Fibroblast of skin of right quadriceps (primary cell): ENCODE measurements at regions not wholly inside any gene's neighbourhood (a gene's known extent, or its start where the extent isn't known, plus 50 kb on each side); places are given as distances from the start of the nearest gene placed in this dataset.

ENCODE experiments used
- DNase-seq: peaks from one replicate; pipeline ENCODE4 v3.0.0-alpha.2; 2013

DNA sequence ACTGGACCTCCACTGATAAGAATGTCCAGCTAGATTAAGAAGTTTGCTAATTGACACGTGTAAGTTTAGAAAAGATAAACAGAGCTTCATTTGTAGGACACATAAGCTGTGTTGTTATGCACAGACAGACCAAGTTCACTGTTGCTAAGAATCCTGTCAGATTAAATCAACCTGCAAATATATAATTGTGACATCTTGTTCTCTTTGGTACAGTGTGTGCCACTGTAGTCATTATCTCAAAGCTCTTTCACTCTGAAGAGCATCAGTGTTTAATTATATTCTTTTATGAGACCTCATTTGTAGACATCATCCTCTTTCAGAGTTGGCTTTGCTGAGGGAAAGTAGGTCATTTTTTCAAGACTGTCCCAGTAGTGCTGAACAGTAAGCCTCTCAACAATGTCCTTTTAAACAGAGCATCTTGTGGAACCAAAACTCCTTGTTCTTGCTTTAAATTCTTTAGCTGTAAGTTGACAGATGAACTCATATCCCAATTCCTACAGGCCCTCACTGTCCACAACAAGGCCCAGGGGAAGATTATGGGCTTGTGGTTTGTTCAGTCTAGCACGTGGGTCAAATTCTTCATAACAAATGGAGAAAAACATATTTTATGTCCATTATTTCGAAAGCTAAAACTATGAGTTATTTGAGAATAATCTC lies 252.4 kb downstream of the HDGFL1 start:
- peak; percentile 81 for DNase-seq

DNA sequence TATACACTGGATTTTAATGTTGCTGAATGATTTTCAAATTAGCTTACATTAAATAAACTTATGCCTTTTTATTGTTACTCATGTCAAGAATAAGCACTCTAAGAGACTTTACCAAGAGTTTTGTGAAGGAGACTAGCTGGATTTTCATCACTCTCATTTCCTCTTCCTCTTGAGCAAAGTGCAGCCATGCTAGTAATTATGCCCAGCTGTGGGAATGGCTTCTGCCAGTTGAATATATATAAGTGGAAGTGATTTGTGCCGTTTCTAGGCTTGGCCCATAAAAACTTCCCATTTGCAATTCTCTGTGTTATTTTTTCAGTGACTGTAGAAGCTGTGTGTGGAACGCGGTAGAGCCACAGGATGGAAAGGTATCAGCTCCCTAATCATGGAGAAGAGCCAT lies 255.8 kb downstream of the HDGFL1 start:
- no peak for DNase-seq

DNA sequence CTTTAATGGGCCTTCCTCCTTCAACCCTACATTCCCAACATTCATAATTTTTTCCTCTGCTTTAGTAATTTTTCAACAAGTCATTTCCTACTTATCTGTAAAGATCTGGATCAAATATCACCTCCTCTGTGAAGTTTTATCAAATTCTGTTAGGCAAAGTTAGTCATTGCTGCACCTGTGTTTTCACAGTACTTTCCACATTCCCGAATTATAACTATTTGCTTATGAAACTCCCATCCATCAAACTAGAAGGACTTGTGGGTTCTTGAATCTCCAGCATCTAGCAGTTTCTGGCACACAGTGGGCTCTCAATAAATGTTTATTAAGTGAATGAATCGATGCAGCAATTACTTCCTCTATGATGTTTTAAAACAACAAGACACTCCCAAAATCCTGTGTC lies 257.6 kb downstream of the HDGFL1 start:
- DNase-seq = no peak

DNA sequence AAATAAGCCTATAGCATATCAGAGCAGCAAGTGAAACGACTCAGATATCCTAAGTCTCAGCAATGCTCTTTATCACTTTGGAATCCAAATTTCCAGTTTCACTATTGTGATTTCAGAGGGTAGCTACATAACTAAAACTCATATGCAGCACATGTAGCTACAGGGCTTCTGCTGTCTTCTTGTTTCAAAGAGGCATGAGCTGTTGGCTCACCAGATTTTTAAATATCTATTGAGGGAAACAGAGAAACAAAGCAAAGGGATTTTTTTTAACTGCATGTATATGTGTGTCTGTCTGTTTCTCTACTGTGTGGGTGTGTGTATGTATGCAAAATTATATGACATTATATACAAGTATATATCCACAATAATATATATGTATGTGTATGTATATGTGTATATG lies 258.4 kb downstream of the HDGFL1 start:
- DNase-seq = peak; percentile 14

DNA sequence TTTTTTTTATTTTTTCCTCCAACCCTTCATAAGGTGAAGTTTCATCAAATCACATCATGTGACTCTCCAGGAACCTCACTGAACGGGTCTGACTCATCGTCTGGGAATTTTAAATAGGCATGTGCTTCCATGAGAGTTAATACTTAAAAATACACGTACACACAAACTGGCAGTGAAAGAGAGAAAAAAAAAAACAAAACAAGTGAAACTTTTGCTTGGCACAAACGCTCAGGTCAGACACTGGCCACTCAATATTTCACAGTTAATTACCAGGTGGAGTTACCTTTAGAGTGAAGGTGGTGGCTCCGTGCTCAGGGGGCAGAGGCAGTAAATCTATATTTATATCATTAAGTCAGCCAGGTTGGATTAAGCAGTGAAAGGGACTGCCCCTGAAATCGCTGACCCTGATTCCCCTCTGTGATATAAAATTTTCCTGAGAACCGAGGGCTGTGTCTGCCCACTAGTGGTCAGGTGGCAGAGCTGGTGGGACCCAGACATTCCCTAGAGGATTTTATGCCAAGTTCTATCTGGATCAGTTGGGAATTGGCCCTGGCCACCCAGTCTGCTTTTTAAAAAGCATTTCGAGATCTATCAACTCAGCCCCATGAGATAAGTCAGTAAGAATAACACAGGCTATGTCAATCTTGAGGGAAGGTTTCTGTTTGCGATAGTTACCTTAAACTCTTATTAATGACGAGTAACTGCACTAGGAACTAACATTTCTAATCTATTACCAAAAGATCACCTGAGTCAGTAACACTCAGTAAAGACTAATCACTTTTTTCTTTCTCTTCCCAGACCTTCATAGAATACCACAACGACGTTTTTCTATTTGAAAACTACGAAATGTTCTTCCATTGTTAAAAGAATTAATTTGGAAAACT lies 259.1 kb downstream of the HDGFL1 start:
- DNase-seq = peak; percentile 98

DNA sequence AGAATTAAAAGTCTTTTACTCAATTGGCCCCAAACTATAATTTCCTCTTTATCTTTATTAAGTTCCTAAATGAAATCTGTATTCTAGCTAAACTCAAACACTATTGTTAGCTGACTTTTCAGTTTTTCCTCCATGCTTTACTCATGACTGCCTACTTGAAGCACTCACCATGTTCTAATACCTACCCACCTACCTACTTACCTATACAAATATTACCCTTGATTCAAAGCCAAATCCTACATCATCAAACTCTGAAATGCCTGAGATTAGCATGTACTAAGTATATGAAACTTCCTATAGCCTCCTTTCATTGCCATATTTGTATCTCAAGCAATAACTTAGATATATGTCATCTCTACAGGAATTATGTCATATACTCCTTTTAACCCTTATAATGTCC lies 259.7 kb downstream of the HDGFL1 start:
- DNase-seq = no peak

DNA sequence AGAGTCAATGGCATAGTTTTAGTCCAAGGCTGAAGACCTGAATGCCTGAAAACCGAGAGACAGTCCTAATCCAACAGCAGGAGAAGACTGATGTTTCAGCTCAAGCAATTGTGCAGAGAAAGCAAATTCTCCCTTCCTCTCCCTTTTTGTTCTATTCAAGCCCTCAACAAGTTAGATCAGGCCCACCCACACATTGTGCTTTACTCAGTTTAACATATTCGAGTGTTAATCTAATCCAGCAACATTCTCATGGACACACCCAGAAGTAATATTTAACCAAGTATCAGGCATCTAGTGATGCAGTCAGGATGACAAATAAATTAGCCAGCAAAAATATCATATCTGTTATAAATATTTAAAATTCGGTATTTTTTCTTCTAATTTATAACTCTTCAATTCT lies 261.1 kb downstream of the HDGFL1 start:
- DNase-seq = no peak

DNA sequence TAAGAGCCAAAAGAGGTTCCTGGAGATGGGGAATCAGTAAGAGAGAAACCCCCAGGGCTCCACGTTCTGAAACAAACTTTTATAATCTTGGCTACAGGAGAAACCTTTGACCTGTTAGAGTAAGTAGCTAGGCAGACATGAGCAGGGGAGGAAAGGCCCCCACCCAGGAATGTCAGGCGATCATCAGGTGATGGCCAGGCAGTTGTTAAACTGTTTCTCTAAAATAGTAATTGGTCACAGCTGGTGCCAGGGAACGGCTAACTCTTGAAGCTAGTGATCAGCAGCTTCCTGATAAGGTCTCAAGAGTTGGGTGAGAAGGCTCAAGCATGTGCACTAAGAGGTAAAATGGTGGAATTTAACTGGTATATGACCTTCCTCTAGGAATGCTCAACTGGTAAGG lies 263.8 kb downstream of the HDGFL1 start:
- no peak for DNase-seq

DNA sequence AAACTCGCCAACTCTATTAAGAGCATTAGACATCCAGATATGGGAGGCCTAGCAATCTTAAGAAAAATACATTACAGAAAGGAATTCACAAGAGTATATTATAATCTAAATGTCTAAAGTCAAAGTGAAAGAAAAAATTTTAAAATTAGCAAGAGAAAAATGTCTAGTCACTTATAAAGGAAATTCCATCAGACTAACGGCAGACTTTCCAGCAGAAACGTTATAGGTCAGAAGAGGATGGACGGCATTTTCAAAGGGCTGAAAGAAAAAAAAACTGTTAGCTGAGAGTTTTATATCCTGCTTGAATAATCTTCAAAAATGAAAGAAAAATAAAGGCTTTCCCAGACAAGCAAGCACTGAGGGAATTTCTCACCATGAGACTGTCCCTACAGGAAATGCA lies 269.0 kb downstream of the HDGFL1 start:
- DNase-seq = no peak

DNA sequence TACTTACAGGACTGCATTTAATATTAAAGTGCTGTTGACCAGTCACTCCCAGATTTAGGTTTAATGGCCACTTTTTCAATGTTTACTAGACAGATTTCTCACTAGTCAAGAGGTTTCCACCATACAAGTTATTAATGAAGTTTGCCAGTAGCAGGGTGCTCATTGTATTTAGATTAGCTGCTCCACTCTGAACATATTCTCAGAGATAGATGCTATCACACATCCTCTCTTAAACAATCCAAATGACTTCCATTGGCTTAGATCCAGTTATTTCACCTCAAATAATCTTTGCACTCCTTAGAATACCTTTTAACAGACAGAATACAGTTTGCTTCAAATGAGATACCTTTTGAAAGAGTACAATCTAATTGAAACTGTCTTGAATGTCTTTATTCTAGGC lies 276.1 kb downstream of the HDGFL1 start:
- no peak for DNase-seq

DNA sequence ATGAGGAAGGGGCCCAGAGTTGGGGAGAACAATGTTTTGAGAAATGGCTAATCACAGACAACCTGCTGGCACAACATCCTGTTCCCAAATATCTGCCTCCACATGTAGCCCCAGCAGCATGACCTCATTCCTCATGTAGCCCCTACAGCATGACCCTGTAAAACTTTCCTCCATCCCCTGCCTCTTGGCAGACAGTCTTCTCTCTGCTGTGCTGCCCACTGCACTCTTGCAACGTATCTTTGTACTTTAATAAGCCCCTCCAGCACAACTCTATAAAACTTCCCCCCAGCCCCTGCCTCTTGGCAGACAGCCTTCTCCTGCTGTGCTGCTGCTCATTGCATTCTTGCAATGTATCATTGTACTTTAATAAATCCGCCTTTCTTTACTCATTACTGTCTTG lies 278.8 kb downstream of the HDGFL1 start:
- no peak for DNase-seq

DNA sequence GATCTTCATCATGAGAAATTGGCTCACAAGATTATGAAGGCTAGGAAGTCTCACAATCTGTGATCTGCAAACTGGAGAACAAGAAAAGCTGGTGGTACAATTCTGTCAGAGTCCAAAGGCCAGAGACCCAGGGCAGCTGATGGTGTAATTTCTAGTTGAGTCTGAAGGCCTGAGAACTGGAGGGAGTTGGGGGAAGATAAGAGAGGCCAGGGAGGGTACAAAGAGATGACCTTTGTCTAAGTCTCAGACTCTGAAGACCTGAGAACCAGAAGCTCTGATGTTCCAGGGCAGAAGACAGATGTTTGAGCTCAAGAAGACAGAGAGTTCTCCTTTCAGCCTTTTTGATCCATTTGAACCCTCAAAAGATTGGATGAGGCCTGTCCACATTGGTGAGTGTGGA lies 280.6 kb downstream of the HDGFL1 start:
- no peak for DNase-seq

DNA sequence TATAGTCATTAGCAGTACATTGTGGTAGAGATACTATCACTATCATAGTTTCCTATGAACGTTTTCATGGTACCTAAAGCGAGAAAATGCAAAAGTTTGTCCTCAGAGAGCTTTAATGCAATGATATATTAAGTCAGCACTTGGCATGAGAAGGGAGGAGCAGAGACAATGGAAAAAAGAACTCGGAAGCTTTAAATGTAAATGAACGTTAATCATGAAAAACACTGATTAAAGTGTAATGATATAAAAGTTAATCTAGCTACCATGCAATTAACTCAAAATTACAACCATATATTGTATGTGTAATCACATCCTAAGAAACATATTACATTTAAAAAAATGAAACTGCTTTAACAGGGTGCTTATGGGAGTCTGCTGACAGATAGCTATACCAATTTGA lies 282.7 kb downstream of the HDGFL1 start:
- no peak for DNase-seq

DNA sequence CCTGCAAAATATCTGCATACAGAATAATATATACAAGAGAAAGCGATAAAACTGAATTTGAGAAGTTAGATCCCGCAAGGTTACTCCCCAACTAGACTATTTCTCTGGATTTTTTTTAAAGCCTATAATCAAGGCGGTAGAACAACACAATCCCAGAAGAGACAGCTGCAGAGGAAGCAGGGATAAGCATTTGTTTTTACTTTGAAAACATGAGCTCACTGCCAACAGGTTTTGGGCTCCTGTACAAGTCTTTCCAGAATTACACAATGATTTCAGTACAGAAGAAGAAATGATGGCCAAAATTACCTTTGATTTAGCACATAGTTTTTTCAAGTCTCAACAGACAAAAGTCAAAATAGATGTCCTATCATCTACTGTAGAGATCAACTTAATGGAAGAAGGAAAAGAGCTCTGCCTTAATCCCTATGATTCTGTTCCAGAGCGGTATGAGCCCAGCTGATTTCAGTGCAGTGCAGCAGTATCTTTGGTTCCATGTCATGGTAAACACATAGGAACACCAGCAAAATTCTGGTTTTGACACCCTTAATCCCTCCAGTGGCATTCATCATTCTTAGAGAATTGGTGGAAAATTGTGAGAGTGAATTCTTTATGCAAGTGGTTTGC lies 304.3 kb downstream of the HDGFL1 start:
- DNase-seq = peak; percentile 33

DNA sequence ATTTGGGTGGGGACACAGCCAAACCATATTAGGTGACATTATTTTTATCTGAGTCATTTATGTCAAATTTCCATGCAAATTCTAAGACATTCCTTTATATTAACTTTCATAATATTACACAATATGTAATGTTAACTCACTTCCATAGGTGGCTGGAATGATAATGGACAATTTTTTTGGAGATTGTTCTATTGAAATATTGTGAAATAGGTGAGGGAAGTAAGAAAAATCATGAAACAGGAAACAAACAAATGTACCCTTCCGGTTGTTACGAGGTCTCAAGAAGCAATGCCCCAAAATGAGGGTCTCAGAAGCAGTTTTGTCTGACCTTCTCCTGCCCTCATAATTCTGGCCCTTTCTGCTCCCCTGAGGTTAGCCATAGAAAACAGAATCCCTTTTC lies 306.5 kb downstream of the HDGFL1 start:
- peak; percentile 10 for DNase-seq

DNA sequence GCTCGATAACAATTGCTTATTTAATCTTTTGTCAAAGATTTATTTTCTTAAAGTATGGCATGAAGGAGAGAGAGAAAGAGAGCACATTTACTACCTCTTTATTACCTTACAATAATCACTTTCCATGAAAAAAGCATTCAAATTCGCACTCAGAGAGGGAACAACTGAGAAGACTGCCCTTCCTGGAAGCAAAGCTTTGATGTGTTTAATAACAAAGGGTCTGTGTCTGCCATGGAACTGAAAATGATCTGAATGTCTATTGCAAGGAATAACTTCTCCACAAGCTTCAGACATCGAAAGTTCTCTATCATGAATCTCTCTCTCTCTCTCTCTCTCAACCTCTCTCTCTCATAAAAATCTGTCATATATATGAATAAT lies 308.9 kb downstream of the HDGFL1 start:
- DNase-seq = no peak

DNA sequence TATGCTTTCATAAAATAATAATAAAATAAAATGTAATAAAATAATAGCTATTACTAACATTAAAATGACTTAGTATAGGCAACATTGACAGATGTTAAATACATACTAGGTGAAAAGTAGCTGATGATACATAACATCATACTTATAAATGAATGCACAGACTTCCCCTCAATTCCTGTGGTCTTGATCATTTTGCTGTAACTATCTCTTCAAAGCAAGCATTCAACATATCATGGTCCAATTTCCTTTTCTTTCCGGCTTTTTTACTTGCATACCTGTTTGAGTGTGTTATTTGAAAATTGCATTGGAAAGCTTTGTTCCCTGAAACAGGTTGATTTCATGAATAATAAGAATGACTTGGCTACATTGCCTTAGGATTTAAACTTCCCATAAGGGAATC lies 309.3 kb downstream of the HDGFL1 start:
- peak; percentile 33 for DNase-seq

DNA sequence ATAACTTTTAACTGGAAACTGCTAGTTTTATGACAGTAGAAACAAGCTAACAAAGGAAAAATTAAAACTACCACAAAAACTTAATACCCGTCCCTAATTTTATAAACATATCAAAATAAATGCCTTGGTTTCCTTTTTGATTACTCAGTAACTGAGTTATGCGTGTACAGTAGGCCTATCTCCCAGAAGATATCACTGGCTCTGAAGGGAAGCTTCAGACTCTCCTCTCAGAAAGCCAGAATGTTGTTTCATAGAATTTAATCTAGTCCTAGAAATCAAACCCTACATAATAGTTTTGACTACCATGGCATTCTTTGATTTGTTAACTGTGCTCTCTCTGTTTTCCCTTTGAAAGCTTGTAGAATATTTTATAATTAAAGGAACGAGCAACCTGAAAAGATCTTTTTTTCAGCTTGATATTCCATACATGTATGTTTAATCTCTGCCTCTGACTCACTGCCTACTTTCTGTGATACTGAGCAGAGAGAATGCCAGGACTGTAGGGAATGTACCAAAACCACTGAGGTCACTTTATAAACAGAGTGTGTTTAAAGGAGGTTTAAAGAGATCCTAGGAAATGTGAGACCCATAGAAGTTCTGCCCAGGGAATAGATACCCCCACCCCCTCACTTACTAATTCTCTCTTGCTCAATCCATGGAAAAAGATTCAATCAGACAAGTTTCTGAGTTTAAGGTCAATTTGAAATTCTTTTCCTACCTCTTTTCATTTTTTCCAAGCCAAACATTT lies 311.5 kb downstream of the HDGFL1 start:
- peak; percentile 98 for DNase-seq

DNA sequence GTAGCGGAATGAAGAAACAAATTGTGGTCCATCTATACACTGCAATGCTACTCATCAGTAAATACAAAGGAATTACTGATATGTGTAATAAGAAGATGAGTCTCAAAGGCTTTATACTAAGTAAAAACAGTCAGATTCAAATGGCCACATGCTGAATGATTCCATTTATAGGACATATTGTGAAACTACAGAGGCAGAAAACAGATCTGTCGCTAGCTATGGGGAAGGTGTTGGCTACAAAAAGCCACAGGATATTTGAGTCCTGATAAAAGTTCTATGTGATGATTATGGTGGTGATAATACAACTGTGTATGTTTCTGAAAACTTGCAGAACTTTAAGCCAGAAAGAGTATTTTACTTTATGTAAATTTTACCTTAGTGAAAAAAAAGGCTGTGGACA lies 313.2 kb downstream of the HDGFL1 start:
- DNase-seq = peak; percentile 18

DNA sequence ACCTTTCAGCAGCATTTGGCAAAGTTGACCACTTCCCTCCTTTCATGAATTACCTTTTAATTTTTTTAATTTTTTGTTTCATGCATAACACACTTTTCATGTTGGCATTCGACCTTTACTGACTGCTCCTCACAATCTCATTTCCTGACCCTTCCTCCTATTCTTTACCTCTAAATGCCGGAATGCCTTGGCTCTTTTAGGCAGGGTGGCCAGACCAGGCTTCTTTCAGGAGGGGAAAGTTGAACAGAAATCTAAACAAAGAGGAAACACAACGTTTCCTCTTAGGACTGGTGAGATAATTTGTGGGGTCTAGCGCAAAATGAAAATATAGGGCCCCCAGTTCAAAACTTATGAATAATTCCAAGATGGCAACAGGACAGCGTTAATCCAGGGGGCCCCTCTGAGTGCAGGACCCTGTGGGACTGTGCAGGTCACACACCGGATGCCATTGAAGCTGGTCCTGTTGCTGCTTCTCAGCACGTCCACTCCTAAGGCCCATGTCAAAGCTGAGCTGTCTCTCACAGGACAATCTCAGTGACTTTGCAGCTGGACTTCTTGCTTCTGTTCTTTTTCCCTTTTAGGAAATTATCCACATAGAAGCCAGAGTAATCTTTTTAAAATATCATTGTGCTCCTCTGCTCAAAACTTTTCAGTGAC lies 313.8 kb downstream of the HDGFL1 start:
- no peak for DNase-seq

DNA sequence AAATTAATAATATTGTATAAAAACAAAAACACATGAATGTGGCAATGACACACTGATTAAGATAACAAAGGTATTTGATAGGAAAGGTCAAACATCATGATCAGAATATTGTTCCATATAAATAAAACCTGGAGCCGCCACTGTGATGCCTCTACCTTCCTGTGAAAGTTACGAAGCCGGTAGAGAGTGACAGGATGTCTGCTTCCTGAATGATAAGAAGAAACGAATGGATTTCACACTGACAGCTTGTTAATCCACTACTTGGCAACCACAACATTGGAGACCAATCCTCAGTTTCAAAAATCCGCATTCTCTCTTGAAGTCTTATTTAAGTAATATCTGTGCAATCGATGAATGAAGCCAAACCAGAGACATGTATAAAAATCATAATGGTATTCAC lies 315.1 kb downstream of the HDGFL1 start:
- DNase-seq = no peak

DNA sequence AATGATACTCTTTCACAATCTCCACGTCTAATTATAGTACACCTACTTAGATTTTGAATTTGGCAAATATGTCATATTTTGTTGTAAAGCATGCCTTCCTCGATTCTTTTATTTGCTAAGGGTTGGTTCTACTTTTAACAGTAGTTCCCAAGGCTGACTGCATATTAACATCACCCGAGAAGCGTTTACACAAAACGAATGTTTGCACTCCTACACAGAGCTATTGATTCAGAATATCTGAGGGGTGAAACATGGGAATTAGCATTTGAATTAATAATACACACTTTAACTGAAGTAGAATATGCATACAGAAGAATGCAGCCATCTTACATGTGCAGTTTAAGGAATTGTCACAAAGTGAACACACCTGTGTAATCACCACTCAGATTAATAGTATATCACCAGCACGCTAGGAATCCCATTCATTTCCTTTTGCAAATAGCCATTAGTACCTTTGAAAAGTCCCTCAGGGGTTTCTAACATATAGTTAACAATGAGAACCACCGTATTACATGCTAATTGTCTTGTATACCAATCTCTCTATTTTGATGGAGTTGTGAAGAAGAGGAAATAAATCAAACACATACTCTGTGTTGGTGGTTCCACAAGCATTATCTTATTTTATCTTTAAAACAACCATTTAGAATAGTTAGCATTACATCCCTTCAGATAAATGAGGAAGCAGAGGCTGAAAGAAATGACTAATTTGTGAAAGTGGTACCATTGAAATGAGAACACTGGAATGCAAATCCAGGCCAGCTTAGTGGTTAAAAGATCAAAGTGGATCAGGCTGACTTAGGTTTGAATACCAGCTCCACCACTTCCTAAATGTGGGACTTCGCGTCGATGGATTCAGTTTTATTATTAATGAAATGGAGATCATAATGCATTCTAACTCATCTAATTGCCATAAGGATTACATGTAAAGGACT lies 317.6 kb downstream of the HDGFL1 start:
- peak; percentile 74 for DNase-seq
